GM18951 (cell line): ENCODE measurements at regions not wholly inside any gene's neighbourhood (a gene's known extent, or its start where the extent isn't known, plus 50 kb on each side); places are given as distances from the start of the nearest gene placed in this dataset.
"Not testable (repeated sequence)": the region's sequence is repeated elsewhere in the genome, so short reads cannot be mapped to it uniquely, and the experiment has no call there.

ENCODE experiments used
- POLR2A ChIP-seq: IDR thresholded peaks from 4 replicates; pipeline ENCODE4 v1.6.1; 2011; ENCODE audit warnings: mild to moderate bottlenecking; ENCODE audit not compliant: insufficient read length, insufficient read depth; ENCODE audit errors: extremely low read depth
- in situ Hi-C: fragments of 300-500 bp; cut with MboI; formaldehyde crosslinking; loops from one replicate; pipeline ENCODE4 v1.12.0; 2022; ENCODE audit warnings: low sequenced_read_pairs, mixed read lengths, inconsistent platforms; ENCODE audit not compliant: unreplicated experiment

DNA sequence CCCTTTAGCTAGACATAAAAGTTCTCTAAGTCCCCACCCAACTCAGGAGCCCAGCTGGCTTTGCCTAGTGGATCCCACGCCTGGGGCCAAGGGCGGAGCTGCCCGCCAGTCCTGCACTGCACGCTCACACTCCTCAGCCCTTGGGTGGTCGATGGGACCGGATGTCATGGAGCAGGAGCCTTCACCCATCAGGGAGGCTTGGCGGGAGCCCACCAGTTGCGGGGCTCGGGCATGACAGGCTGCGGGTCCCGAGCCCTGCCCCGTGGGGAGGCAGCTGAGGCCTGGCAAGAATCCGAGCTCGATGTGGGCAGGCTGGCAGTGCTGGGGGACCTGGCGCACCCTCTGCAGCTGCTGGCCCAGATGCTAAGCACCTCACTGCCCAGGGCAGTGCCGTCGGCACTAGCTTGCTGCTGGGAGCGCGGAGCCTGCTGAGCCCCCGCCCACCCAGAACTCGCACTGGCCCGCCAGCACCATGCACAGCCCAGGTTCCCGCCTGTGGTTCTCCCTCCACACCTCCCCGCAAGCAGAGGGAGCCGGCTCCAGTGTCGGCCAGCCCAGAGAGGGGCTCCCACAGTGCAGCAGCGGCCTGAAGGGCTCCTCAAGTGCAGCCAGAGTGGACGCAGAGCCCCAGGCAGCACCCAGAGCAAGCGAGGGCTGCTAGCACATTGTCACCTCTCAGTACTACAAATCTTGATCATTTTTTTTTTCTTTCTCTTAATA is 391.4 kb upstream of the NDN start:
- in situ Hi-C loops: no loop called here
- no peak for TF ChIP-seq POLR2A

DNA sequence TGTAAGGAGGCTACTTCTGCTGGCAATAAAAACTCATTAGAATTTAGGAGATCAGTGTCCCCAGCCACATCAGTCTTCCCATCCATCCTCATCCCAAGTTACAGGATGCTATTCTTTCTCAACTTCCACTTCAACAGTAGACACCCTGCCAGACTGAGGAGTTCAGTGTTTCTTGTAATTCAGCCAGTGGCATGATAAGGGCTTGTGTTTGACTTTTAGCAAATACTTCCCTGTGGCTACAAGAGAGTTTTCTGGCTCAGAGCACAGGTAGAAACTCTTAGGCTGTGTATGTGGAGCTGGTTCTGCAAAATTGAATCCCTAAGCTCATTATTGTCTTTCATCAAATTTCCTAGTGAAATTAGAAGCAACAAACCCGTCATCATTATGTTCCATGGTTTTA is 401.8 kb upstream of the NDN start:
- in situ Hi-C loops: not testable (repeated sequence)

DNA sequence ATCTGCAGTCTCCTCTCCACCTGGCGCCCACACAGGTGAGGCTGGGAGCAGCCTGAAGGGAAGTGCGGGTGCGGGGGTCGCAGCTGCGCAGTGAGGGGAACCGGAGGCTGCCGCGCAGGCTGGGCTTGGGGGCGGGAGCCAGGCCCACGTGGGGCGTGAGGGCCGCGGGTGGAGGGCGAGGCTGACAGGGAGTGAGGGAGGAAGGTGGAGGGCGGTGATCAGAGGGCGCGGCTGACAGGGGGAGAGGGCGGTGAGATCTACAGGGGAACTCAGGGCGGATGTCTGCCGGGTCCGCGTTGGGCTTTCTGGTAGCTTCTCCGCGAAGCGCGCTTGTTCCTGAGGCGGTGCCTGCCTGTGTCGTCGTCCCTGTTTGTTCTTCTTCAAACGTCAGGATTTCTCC is 414.4 kb upstream of the NDN start:
- in situ Hi-C loops: loop anchor here (10.0 kb wide), 1 partner anchor 163 kb away; no protein-coding TSS in a partner anchor

DNA sequence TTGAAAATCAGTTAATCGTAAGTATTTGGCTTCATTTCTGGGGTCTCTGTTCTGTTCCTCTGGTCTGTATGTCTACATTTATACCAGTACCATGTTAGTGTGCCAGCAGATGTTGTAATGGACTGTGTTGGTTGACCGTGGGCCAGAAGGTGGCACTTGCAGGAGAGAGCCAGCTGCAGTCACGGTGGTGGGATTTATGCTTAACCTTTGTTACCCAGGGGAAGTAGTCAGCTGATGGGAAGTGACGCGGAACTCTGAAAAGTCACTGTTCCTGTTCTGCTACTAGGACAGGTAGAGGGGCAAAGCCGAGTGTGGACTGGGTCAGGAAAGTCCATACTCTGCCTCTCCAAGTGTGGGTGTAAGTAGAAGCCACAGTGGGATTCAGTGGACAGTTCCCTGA is 420.4 kb upstream of the NDN start:
- in situ Hi-C loops: loop anchor here (10.0 kb wide), 1 partner anchor 157 kb away; no protein-coding TSS in a partner anchor

DNA sequence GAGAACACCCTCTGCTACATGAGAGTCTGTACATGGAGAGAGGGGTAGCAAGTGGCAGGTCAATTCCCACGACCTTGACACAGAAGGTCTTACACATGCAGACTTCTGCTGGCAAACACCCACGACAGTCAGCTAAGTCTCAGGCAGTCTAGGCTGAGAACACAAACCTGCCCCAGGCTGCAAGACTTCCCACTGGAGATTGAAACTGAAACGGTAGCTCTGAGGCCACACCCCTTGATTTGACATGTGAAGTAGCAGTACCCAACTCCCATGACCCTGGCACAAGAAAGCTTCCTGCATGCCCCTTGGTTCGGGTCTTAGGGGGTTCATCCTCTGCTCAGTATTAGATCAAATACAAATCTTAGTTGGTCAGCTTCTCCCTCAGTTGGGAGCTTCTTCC is 420.8 kb upstream of the NDN start:
- in situ Hi-C loops: loop anchor here (10.0 kb wide), 1 partner anchor 157 kb away; no protein-coding TSS in a partner anchor

DNA sequence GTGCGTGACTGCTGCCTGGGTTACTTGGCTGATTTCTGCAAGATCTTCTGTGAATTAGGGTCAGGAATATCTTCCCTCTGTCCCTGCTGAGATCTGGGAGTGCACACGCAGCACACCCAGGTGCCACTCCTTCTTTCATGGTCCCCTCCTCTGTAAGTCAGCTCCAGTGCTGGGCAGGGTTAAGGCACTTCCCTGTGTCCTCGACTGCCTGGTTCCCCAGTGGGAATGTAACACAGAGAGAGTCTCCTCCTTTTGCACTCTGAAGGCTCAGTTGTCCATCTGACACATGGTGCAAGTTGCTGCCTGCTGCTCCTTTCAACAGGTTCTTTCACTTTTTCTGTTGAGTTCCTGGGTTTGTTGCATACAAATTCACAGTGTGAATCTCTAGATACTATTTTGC is 421.2 kb upstream of the NDN start:
- in situ Hi-C loops: loop anchor here (10.0 kb wide), 1 partner anchor 156 kb away; no protein-coding TSS in a partner anchor

DNA sequence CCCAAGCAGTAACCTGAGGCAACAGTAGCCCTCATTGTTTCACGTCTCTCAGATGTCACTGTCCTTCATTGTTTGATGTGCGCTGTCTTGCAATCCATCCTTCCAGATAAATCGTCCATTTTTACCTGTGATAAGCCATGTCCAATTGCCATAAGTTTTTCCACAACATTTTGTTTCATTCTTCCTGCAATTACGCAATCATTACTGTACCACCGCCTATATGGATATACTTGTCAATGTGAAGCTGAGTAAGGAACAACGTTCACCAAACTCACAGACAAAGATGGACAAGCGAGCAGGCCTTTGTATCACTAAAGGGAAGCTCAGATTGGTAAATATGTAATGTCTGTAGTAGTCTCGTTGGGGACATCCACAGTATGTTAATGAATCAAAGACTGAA is 452.5 kb upstream of the NDN start:
- in situ Hi-C loops: not testable (repeated sequence)

DNA sequence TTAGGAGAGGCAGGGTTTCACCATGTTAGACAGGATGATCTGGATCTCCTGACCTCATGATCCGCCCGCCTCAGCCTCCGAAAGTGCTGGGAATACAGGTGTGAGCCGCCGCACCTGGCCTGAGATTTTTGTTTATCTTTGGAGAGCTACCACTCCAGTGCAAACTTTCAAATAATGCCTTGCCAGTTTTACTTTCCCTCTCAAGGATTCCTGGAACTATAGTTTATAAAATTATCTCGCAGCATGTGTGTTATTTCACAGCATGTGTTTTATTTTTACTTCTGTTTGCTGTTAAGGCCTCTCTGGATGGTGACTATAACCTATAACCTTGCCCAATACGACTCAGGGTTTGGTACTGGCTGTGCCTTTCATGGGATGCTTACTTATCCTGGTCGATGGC is 458.0 kb upstream of the NDN start:
- in situ Hi-C loops: not testable (repeated sequence)

DNA sequence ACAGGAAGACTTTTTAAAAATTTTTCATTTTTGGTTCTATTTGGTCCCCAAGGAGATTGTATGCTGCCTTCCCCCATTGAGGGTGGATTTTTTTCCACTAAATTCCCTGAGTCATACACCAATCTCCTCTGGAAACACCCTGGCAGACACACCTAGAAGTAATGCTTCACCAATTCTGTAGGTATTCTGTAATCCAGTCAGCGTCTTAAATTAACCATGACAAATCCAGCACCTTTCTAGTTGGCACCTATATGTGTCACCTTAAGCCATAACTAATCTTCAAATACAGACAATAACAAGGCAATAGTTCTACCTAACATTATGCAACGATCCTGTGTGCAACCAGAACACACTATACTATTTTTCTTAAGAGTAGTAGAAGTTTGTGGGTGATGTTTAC is 459.1 kb upstream of the NDN start:
- in situ Hi-C loops: no loop called here
- no peak for TF ChIP-seq POLR2A

DNA sequence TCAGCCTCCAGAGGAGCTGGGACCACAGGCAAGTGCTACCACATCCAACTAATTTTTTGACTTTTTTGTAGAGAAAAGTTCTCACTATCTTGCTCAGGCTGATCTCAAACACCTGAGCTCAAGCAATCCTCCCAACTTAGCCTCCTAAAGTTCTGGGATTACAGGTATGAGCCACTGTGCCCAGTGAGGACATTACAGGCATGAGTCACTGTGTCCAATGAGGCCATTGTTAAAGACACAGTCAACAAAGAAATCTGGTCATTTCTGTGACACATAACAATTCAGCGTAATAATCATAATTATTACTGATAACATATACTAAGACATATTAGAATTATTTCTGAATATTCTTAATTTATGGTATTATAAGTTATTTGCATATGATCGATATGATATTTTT is 463.4 kb upstream of the NDN start:
- in situ Hi-C loops: no loop called here
- TF ChIP-seq POLR2A: no peak

DNA sequence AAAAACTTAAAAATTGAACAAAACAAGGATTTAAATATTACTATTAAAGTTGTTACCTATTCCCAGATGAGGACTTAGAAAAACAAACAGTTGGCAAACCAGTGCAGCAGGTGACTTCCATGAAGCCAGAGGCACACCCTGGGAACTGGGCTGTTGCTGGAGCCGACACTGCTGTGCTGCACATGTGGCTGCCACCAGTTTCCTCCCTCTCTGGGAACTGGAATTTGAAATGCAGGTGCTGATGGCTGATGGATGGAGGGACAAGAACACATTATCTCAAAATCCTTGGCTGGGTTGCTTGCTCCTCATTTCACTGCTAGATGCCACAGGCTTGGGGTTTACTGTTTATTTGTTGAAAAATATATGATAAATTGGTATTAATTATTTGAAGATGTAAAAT is 471.2 kb upstream of the NDN start:
- in situ Hi-C loops: not testable (repeated sequence)

DNA sequence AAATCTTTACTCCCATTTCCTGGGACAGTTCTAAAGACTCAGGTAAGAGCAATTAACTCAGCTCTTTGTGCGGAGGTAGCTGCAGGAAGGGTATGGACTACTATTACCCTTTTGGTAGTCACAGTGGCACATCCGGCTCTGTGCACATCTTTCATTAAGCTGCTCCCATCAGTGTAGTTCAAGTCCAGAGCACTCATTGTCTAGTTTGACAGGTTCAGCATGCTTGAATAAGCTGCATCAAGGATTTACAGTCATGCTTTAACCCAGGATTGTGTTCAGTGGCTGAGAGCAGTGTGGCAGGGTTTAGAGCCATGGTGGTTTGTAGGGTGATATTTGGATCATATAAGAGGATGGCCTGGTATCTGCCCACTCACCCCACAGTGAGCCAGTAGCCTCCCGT is 478.4 kb upstream of the NDN start:
- in situ Hi-C loops: not testable (repeated sequence)

DNA sequence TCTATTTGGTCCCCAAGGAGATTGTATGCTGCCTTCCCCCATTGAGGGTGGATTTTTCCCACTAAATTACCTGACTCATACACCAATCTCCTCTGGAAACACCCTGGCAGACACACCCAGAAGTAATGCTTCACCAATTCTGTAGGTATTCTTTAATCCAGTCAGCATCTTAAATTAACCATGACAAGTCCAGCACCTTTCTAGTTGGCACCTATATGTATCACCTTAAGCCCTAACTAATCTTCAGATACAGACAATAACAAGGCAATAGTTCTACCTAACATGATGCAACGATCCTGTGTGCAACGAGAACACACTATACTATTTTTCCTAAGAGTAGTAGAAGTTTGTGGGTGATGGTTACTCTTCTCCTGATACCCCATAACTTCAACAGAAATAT is 473.3 kb upstream of the NPAP1 start:
- in situ Hi-C loops: not testable (repeated sequence)

DNA sequence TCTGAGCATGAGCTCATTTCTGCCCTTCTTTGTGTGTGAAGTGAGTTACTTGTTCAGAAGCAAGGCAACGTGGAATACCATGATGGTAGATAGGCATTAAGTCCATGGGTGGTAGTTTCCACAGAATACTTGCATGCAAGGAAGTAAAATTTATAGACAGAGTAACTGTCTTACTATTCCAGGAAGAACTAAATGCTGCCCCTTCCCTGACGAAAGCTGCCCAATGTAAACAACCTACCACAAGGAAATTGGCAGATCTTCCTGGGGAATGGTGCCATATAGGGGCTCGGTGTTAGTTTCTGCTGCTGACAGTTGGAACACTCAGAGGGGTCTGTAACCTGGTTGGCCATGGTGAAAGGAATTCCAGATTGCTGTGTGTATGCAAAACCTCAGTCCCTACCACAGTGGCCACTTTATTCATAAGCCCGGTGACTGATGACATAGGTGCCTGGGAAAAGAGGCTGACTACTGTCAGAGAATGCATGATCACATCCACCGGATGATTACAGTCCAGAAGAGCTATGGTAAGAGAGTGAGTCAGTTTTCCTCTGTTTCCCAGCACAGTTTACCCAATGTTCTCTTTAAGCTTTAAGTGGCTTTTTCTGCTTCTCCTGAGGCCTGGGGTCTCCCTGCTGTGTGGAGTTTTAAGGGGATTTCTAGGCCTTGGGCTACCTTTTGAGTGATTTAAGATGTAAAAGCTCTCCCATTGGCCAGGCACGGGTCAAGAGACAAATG is 463.7 kb upstream of the NPAP1 start:
- in situ Hi-C loops: not testable (repeated sequence)

DNA sequence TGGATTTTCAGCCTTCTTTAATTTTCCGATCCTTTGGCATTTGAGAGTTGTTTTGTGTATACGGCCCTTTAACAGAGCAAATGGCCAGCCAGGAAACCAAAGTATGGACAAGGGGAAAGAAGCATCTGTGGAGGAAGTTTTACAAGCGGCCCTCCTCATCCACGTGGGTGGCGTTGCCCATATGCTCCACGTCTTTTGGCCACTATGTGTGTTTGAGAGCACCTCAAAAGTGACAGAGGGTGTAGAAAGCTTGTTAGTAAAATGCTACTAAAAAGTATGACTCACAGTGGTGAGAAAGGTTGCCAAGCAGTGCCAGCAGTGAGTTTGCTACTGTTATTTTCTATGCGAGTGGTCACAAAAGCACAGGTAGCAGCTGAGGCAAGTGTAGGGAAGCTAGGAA is 451.8 kb upstream of the NPAP1 start:
- in situ Hi-C loops: no loop called here
- no peak for TF ChIP-seq POLR2A
